Fibroblast of skin of right quadriceps (primary cell): ENCODE measurements at regions not wholly inside any gene's neighbourhood (a gene's known extent, or its start where the extent isn't known, plus 50 kb on each side); places are given as distances from the start of the nearest gene placed in this dataset.

Source experiments
- DNase-seq: peaks from one replicate; pipeline ENCODE4 v3.0.0-alpha.2; 2013

DNA sequence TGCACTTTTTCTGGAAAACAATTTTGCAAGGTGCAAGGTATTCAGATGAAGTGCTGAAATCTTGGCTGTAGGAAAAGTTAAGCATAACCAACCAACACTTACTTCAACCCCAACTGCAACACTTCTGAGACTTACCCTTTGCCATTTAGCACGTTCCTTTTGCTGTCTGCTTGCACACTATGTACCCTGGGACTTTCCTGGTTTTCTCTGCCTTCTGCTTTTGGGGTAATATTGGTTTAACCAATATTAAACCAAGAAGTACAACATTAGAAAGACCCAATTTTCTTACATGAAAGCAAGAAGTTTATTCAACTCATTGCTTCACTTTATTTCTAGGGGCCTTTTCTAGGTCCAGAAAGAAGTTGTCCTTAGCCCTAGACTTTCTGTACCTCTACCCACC is 193.0 kb downstream of the HLX start:
- DNase-seq: no peak

GRCh38 chr1:221074332-221074731 is 195.1 kb downstream of the HLX start:
- DNase-seq: peak; percentile 44

DNA sequence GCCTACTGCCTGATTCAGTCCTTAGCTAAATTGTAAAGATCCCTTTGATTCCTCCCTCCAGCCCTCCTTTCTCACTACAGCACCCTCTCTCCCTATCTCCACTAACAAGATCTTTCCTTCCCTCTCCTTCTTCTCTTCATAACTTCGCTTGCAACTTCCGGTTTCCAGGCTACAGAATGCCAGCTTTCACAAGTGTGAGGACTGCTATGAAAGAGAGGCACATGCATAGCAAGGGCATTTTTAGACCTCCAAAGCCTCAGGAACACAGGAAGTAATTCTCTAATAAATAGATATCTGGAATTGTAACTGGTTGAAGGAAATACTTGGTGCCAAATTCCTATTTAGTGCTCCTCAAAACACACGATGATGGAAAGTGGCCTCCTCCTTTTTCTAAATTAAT is 196.7 kb downstream of the HLX start:
- no peak for DNase-seq

- peak; percentile 62 for DNase-seq
These were observed 197.2 kb downstream of the HLX start for GRCh38 chr1:221076391-221076811.

DNA sequence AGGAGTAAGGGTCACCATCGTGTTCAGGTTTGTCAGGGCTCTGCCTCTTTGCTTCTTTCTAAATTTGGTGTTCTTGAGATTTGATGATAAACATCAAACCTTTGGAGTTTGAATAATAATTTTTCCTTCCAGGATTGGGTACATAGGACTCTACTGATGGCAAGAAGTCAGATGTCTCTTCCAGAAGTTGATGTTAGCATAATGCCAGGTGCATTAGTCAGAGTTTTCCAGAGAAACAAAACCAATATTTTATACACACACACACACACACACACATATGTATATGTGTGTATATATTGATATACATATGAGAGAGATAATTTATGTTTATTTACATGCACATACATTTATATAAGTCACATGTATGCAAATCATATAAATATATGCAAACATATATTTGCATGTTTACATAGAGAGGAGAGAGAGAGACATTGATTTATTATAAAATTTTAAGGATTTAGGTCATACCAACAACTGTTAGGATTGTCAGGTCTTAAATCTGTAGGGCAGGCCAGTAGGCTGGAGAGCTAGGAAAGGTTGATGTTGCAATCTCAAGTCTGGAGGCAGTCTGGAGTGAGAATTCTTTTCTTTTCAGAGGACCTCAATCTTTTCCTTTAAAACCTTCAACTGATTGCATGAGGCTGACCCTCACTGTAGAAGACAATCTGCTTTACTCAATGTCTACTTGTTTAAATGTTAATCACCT is 199.2 kb downstream of the HLX start:
- peak; percentile 45 for DNase-seq

DNA sequence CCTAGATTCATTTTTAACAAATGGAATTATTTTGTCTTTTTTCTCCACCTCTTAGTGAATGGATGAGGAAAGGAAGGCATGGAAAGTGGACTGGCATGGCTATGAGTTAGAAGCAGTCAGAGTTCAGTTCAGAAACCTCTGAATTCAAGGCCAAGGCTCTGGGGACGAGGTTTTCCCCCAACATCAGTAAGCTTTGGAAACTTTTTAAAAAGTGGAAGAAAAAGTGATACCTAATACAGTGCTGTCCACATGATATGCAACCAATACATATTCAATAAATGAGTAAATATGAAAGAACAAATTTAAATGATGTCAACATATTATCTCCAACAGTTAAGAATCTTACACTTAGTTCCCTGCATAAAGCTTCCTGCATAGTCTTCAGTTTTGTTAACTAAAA is 204.7 kb downstream of the HLX start:
- no peak for DNase-seq

- DNase-seq: no peak
These were observed 205.4 kb downstream of the HLX start for GRCh38 chr1:221084681-221085080.

DNA sequence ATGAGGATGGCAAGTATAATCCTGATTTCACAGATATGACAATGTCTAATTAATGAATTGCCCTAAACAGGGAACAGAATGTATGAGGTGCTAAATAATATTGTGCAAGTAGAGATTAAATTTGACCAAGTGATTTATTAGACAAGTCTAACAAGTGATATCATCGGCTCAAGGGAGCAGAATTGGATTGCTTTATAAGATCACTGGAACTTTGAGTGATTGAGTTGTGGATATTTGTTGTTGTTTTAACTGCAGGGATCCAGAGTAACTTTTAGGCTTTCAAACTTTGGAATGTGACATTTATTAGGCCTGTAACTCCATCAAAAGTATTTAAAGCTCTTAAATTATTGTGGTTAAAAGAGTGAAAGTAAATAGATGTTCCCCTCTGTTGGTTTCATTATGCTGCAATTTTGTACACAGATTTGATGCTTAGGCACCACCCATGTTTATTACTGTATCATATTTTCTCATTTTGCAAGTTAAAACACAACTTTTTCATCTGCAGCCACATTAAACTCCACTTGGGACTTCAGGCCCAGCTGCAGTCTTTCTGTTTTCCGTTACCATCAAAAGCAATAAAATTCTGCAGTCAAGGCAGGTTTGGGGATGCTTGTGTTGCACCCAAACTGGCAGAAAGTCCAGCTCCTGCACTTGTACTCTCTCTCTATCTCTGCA is 206.6 kb downstream of the HLX start:
- DNase-seq: peak; percentile 70

GRCh38 chr1:221087919-221088318 is 208.7 kb downstream of the HLX start:
- no peak for DNase-seq

DNA sequence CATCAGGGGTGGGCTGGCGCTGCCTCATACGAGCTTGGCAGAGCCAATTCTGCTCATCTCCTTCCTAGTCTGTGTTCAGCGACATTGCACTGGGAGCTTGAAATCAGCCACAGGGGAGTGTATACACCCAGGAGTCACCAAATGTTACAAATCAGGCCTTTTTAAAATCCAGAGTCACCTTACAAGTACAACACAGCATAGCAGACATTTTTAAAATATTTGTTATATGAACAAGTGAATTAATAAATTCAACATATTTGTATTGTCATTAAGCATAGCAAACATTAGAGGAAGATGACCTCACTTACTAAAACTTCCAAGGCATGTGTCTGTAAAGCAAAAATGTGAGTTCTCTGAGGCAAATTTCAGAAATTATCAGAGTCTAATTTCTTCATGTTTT is 210.0 kb downstream of the HLX start:
- DNase-seq: peak; percentile 81

DNA sequence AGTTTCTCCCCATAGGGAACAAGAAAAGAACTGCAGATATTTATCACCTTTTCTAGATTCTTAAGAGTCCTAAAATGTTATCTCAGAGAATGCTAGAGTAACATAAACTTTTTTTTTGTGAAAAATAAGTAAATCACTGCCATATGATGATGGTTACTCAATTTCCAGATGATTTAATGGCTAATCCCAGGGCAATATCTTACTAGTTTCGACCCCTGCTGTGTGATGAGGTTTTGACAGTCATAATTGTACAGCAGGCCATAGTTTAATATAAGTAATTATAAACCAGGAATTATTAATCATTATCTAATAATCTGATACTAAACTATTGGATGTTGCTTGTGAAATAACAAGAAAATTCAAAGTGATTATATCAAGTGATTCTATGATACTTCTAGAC is 210.6 kb downstream of the HLX start:
- DNase-seq: no peak

DNA sequence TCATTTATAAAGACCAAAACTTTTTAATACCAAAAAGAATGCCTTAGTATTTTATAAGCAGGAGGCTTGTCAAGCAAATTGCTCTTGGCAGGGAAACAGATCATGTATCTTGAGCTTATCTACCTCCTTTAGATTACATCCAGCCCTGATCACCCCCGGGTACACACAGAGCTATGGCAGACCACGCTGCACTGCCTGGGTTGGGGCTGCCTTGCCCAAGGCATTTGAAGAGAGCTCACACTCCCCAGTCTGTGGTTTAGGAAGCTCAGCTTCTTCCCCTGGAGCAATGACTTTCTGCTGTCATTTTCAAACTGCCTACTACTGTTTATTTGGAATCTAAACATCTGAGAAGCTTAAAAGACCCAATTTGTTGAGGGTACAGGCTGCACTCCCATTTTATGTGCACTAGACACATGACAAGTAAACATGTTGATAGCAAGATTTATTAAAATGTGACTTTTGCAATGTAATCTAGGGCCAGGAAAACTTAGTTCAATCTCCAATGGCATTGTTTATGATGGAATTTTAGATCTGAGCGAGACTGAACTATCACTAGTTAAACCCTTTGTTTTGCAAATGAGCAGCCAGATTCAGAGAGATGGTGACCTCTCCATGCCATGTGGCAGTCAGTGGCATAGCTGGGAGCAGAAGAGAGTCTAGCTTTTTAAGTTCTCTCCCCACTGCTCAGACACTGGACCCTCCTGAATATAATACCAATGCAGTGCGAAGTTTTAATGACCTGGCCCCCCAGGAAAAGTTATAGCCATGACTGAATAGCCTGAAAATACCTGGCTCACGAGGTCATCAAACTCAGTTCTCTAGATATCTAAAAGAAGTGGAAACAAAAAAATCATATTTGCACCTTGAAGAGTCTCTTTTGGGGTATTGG is 214.9 kb downstream of the HLX start:
- peak; percentile 32 for DNase-seq

- DNase-seq: peak; percentile 99
These were observed 218.4 kb downstream of the HLX start for GRCh38 chr1:221097479-221098281.

- DNase-seq: peak; percentile 41
These were observed 219.5 kb downstream of the HLX start for GRCh38 chr1:221098471-221099405.

DNA sequence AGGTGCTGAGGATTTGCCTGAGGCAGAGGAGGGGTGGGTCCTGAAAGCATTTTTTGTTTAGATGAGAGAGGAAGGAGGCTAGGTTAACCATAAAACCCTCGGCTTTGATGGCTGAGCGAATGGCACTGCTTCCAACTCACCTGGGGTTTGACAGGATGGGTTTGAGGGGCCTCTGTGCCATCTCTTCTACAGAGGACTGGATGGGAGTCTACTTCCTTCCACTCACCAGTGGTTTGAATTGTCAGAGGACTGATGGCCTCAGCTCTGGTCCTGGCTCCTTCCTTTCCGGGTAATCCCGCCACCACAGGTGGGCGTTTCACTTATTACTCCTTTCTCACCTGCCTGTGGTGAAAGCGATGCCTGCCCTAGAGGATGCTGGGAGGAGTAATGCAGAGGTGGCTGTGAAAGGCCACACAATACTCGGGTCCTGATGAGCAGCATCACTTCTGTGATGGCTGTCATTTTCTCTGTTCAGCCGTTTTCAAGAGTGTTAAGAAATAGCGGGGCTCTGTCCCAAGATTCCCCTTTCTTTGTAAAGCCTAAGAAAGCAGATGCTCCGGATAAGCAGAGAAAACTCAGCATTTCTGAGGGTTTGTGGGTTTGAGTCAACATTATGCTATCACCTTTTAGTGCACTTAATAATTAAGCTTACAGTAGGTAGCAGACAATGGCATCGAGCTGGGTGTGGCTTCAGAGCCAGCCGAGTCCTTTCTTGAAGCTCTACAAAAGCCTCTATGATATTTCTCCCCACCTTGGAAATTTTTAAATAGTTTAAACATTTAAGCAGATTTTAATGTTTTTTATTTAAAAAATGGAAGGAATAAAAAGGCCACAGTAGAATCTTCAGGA is 220.7 kb downstream of the HLX start:
- DNase-seq: no peak

DNA sequence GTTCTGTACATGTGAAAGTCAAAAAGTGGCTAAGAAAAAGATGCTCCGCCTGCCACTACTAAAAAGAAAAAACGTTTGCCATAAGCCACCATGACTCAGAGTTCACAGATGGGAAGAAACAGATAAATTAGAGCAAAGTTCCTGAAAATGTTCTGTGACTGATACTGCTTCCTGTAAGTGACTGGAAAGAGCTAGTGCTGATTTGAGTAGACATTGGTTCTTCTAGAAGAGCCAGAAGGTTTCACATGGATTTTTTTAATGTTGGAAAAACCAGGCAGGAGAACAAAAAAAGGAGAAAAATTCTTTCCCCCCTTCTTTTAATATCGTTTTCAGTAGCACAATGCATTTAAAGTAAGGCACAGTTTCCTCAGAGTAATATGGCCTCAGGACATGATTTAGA is 221.4 kb downstream of the HLX start:
- DNase-seq: peak; percentile 94

- DNase-seq: peak; percentile 95
These were observed 222.8 kb downstream of the HLX start for GRCh38 chr1:221101807-221102605.

DNA sequence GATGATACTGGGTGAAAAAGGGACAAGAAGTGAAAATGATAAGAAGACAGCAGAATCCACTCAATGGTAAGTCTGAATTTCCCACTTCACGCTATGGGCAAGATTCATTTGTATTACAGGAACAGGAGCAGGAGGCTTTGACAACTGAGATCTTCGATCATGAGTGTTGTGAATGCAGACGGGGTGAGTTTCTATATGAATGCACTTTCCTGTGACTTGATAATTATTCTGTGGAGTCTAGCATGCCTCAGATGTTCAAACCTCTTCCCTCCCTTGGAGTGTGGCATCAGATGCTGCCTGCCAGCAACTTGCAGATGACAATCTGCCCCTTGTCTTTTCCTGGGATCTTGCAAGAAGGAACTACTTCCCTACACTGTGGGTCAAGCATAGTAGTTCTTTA is 225.4 kb downstream of the HLX start:
- no peak for DNase-seq

- no peak for DNase-seq
These were observed 226.3 kb downstream of the HLX start for GRCh38 chr1:221105578-221105977.

DNA sequence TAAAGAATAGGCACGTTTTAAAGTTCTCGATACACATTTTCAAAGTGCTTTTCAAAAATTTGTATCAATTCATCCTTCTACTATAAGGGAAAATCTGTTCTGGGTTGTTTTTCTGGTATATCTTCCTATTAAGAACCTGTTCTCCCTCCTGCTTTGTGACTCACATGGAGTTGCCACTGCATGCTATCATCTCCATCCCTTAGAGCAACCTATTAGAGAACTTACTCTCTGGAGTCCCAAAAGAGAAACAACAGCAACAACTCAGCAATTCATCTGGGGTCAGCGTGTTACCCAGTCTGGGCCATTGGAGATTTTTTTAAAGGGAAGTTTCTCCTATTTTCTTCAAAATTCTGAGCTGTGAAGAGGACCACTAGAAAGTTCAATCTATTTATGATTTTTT is 227.4 kb downstream of the HLX start:
- no peak for DNase-seq
